HL-60 (cell line): ENCODE measurements at regions not wholly inside any gene's neighbourhood (a gene's known extent, or its start where the extent isn't known, plus 50 kb on each side); places are given as distances from the start of the nearest gene placed in this dataset.

Source experiments
- DNase-seq, 2 experiments: peaks; one replicate each; pipeline ENCODE4 v3.0.0-alpha.2; 2010 to 2020; ENCODE audit warnings: low read depth in 1 of 2, low spot score in 1 of 2
- H3K27ac ChIP-seq: fragments of 250-450 bp; sonication (Bioruptor Pico); replicated peaks from 2 replicates; pipeline ENCODE4 v1.5.1; 2020; ENCODE audit warnings: mild to moderate bottlenecking, moderate library complexity
- H3K27me3 ChIP-seq: fragments of 250-450 bp; sonication (Bioruptor Pico); 2 replicates; pipeline ENCODE4 v1.5.1; 2021; ENCODE audit warnings: mild to moderate bottlenecking, moderate library complexity; ENCODE audit not compliant: insufficient read depth, poor library complexity, severe bottlenecking
- H3K4me3 ChIP-seq: replicated peaks from 2 replicates; pipeline ENCODE4 v1.5.1; 2011; ENCODE audit warnings: mild to moderate bottlenecking, control low read depth, low read length; ENCODE audit not compliant: insufficient read depth
- CTCF ChIP-seq: IDR thresholded peaks from one replicate; pipeline ENCODE4 v1.5.1; 2011; ENCODE audit warnings: low read length, control low read depth, inconsistent platforms; ENCODE audit not compliant: insufficient read depth
- GABPA ChIP-seq: IDR thresholded peaks from 2 replicates; pipeline ENCODE4 v1.6.1; 2012; ENCODE audit warnings: low read depth
- POLR2AphosphoS5 ChIP-seq: IDR thresholded peaks from 2 replicates; pipeline ENCODE4 v1.6.1; 2012; ENCODE audit warnings: low read depth
- REST ChIP-seq: IDR thresholded peaks from 2 replicates; pipeline ENCODE4 v1.6.1; 2012; ENCODE audit warnings: low read depth; ENCODE audit not compliant: insufficient replicate concordance
- SPI1 ChIP-seq: IDR thresholded peaks from 2 replicates; pipeline ENCODE4 v1.6.1; 2012; ENCODE audit warnings: low read depth, mild to moderate bottlenecking, borderline replicate concordance

DNA sequence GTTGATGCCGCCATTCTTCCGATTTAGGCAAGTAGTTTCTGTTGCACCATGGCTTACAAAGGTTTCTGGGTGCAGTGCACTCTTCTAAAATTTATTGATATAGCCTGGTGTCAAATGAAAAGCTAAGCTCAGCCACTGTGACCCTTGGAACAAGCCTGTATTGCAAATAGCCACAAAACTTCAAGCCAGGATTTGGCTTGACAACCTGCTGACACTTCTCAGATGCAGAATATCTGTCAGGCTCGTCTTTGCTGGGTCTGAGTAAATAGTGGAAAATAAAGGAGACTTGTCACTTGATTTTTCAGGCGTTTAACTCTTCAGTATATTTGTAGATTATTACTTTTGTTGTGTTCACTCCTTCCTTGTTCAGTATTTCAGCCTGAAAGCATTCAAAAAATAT, 871.8 kb downstream of the OTOL1 start:
- TF ChIP-seq GABPA (no peak), REST (no peak), CTCF (no peak), SPI1 (no peak), POLR2AphosphoS5 (no peak)
- no peak overlapping the region for H3K27ac ChIP-seq
- no peak overlapping the region for H3K4me3 ChIP-seq
- no peak for DNase-seq
- H3K27me3 ChIP-seq, result no peaks in the 10 kb centered on the region

DNA sequence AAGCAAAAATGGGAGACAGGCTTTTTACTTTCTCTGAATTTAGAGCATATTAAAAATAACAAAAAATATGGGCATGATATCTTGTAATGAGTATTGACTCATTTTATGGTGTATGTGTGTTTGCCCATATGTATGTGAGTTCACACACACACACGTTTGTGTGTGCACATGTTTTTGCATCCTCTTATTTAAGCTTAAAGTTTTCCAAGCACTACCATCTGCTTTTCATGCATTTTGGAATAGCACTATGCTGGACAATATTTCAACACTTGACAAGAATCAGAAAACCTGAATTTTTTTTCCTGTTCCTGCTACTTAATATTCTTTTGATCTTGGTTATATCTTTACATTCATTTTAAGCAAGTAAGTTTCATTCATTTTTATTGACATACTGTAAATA, 872.7 kb downstream of the OTOL1 start:
- no peak overlapping the region for H3K27ac ChIP-seq
- no peak overlapping the region for H3K4me3 ChIP-seq
- DNase-seq, result no peak
- no peak for TF ChIP-seq REST
- TF ChIP-seq SPI1, result no peak
- no peak for TF ChIP-seq POLR2AphosphoS5
- no peak for TF ChIP-seq CTCF
- TF ChIP-seq GABPA, result no peak
- H3K27me3 ChIP-seq, result no peaks in the 10 kb centered on the region

DNA sequence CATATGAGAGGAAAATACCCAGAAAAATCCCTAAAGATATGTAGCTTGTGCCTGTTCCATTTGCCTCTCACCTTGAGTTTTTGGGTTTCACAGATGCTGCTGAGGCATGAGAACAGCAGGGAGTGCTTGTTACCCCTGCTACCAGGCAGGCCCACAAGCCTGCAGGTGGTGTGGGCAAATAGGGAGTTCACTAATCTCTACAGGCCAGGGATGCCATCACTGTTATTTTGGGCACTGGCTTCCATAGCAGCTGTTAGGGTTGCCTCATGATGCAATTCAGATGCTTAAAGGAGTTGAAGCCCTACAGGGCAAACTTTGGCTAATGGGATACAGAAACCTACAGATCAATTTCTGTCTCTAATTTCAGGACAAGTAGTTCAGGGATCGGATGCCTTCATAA, 873.5 kb downstream of the OTOL1 start:
- no peak overlapping the region for H3K27ac ChIP-seq
- no peak for DNase-seq
- TF ChIP-seq REST, result no peak
- TF ChIP-seq POLR2AphosphoS5, result no peak
- TF ChIP-seq GABPA, result no peak
- TF ChIP-seq CTCF, result no peak
- no peak for TF ChIP-seq SPI1

More for the DNA sequence above, 873.5 kb downstream of the OTOL1 start:
- H3K4me3 ChIP-seq, result no peak overlapping the region
- no peaks in the 10 kb centered on the region for H3K27me3 ChIP-seq
